ENCODE measurements at regions not wholly inside any gene's neighbourhood (a gene's known extent, or its start where the extent isn't known, plus 50 kb on each side); places are given as distances from the start of the nearest gene placed in this dataset.

DNA sequence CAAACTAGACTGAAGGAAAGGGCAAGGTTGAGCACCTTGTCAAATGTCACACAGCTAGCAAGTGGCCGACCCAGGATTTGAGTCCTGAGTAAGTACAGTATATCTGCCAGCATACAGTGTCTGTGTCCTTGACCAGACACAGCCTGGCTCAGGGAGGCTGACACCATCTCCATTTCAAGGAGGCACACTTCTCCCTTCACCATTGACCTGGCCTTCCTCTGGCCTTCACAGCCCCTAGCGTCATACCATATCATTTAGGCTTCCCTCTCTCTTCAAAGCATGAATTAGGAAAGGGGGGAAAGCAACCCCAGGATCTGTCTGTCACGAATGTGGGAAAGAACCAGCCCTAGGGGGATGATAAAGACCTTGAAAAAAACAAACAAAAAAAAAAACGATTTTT is 155.6 kb downstream of the PLPP3 start:
- TF ChIP-seq POLR2AphosphoS5 (IDR thresholded peaks at IDR 0.05; ENCODE audit: low read depth, low read length) (no peak), POLR2A (IDR thresholded peaks at IDR 0.05; ENCODE audit: low read depth, low read length) (no peak)
